GM23338 (cell line): ENCODE measurements at regions not wholly inside any gene's neighbourhood (a gene's known extent, or its start where the extent isn't known, plus 50 kb on each side); places are given as distances from the start of the nearest gene placed in this dataset.

Experiments used
- ATAC-seq: fragments of 200-7000 bp; cut with Tn5 transposase; 3 replicates; pipeline ENCODE4 v1.9.1; 2020
- DNase-seq: peaks from one replicate; pipeline ENCODE4 v3.0.0-alpha.2; 2015; ENCODE audit warnings: low spot score
- H2AFZ ChIP-seq: fragments of 200-600 bp; sonication (generic); 2 replicates; pipeline ENCODE4 v1.8.0; 2016; ENCODE audit warnings: antibody characterized with exemption, mild to moderate bottlenecking, moderate library complexity
- H3F3A ChIP-seq: fragments of 200-600 bp; sonication (generic); replicated peaks from 2 replicates; pipeline ENCODE4 v1.8.0; 2017; ENCODE audit warnings: antibody characterized with exemption, mixed run types, low read depth
- H3K27ac ChIP-seq: fragments of 200-600 bp; sonication (generic); 2 replicates; pipeline ENCODE4 v1.6.1; 2016; ENCODE audit warnings: low read depth
- H3K27me3 ChIP-seq: fragments of 200-600 bp; sonication (generic); 2 replicates; pipeline ENCODE4 v1.8.0; 2016; ENCODE audit warnings: mild to moderate bottlenecking, mixed run types, moderate library complexity; ENCODE audit not compliant: insufficient read depth
- H3K36me3 ChIP-seq: fragments of 200-600 bp; sonication (generic); 2 replicates; pipeline ENCODE4 v1.8.0; 2016; ENCODE audit warnings: mild to moderate bottlenecking; ENCODE audit not compliant: insufficient read depth
- H3K4me1 ChIP-seq: fragments of 200-600 bp; sonication (generic); 2 replicates; pipeline ENCODE4 v1.8.0; 2016; ENCODE audit warnings: mild to moderate bottlenecking, moderate library complexity; ENCODE audit not compliant: insufficient read depth
- H3K4me2 ChIP-seq: fragments of 200-600 bp; sonication (generic); 2 replicates; pipeline ENCODE4 v1.7.1; 2017; ENCODE audit warnings: mixed run types
- H3K4me3 ChIP-seq: fragments of 200-600 bp; sonication (generic); 2 replicates; pipeline ENCODE4 v1.6.1; 2016; ENCODE audit warnings: mixed run types
- H3K79me2 ChIP-seq: fragments of 200-600 bp; sonication (generic); replicated peaks from 2 replicates; pipeline ENCODE4 v1.8.0; 2017; ENCODE audit warnings: mild to moderate bottlenecking; ENCODE audit not compliant: insufficient read depth
- H3K9me2 ChIP-seq: fragments of 200-600 bp; sonication (generic); 2 replicates; pipeline ENCODE4 v1.8.0; 2017; ENCODE audit not compliant: insufficient read depth
- H4K20me1 ChIP-seq: fragments of 200-600 bp; sonication (generic); replicated peaks from 2 replicates; pipeline ENCODE4 v1.8.0; 2017; ENCODE audit warnings: mild to moderate bottlenecking; ENCODE audit not compliant: insufficient read depth
- H3K27ac Mint-ChIP-seq: 2 replicates; pipeline ENCODE4 v1.8.0; 2020; ENCODE audit warnings: inconsistent platforms, mild to moderate bottlenecking, moderate library complexity, mixed read lengths
- H3K27me3 Mint-ChIP-seq: 3 replicates; pipeline ENCODE4 v1.8.0; 2022; ENCODE audit warnings: low read depth, mild to moderate bottlenecking, moderate library complexity, mixed read lengths, inconsistent platforms; ENCODE audit not compliant: insufficient read depth, poor library complexity
- H3K36me3 Mint-ChIP-seq: 3 replicates; pipeline ENCODE4 v1.8.0; 2021; ENCODE audit warnings: low read depth, mild to moderate bottlenecking, inconsistent platforms, moderate library complexity, mixed read lengths
- H3K4me1 Mint-ChIP-seq: 3 replicates; pipeline ENCODE4 v1.8.0; 2020; ENCODE audit warnings: mild to moderate bottlenecking, inconsistent platforms, mixed read lengths
- H3K4me3 Mint-ChIP-seq: 3 replicates; pipeline ENCODE4 v1.8.0; 2021; ENCODE audit warnings: moderate library complexity, mild to moderate bottlenecking, inconsistent platforms, mixed read lengths
- H3K9me3 Mint-ChIP-seq: 3 replicates; pipeline ENCODE4 v1.8.0; 2020; ENCODE audit warnings: moderate library complexity, mild to moderate bottlenecking, inconsistent platforms, mixed read lengths
- CREB1 ChIP-seq: fragments of 250-450 bp; sonication (Bioruptor Pico); IDR thresholded peaks from 2 replicates; pipeline ENCODE4 v1.5.0; 2020; ENCODE audit warnings: low read depth, mild to moderate bottlenecking, moderate library complexity
- CTCF ChIP-seq, 2 experiments: fragments of 200-600 bp in 1 of 2; sonication (generic) in 1 of 2; conservative IDR thresholded peaks; 2 replicates each; pipeline versions ENCODE4 v1.5.1 to v1.6.1; 2016 to 2017; ENCODE audit warnings: antibody characterized with exemption in 2 of 2, low read depth in 2 of 2, mild to moderate bottlenecking in 2 of 2, moderate library complexity in 1 of 2
- EZH2 ChIP-seq: fragments of 200-600 bp; sonication (generic); IDR thresholded peaks from one replicate; pipeline ENCODE4 v1.8.0; 2017; ENCODE audit warnings: antibody characterized with exemption, mild to moderate bottlenecking, low read depth; ENCODE audit not compliant: unreplicated experiment
- JUNB ChIP-seq: IDR thresholded peaks from one replicate; pipeline ENCODE4 v1.6.1; 2016; ENCODE audit warnings: antibody characterized with exemption; ENCODE audit not compliant: unreplicated experiment
- NANOG ChIP-seq: IDR thresholded peaks from 2 replicates; pipeline ENCODE4 v1.6.1; 2016; ENCODE audit warnings: antibody characterized with exemption, borderline replicate concordance
- POLR2AphosphoS5 ChIP-seq: IDR thresholded peaks from 2 replicates; pipeline ENCODE4 v1.6.1; 2016; ENCODE audit warnings: antibody characterized with exemption, low read depth
- ZNF114 ChIP-seq: fragments of 250-450 bp; sonication (Bioruptor Pico); IDR thresholded peaks from 2 replicates; pipeline ENCODE4 v1.5.0; 2020; ENCODE audit warnings: mild to moderate bottlenecking, moderate library complexity
- ZNF331 ChIP-seq: fragments of 250-450 bp; sonication (Bioruptor Pico); IDR thresholded peaks from 2 replicates; pipeline ENCODE4 v1.5.0; 2020; ENCODE audit warnings: low read depth, mild to moderate bottlenecking, moderate library complexity
- TF ChIP-seq, protein P1 (sequence below): IDR thresholded peaks from one replicate; pipeline ENCODE4 v1.6.1; 2018; ENCODE audit warnings: antibody characterized with exemption; ENCODE audit not compliant: unreplicated experiment
- TF ChIP-seq, protein P2 (sequence below): IDR thresholded peaks from 2 replicates; pipeline ENCODE4 v1.6.1; 2016; ENCODE audit warnings: antibody characterized with exemption

DNA sequence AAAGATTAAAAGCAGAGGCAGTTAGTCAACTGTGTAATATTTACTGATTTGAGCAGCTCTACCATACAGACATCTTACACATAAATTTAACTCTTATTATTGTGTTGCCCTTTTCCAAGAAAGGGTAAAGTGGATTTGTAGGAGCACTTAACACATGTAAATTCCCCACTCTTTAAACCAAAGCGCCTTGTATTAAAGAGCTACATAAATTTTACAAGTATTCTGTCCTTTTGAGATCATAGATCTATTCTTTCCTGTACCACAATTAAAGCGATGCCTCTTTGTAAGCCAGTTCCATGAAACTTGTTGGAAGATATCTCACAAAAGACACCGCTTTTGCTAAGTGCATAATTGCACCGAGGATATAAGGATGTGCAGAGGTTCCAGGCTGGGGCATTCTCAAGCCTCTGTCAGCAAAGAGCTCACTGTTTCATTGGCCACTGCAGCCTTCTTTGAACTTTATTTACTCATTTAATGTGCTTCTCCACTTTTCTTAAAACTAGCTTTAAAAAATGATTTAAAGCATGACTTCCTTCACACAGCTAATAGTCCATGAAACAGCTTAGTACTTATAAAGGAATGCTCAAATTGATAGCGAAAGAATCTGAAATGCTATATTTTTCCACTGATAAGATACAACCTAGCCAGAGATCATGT, 520.0 kb upstream of the TCF4 start (continued):
- TF ChIP-seq POLR2AphosphoS5 (no peak), EZH2 (no peak), ZNF331 (CRISPR knock-in tag) (no peak), CTCF (conservative IDR thresholded peaks at IDR 0.05; ENCODE audit: low read depth in 2 of 2) (no peak), ZNF114 (CRISPR knock-in tag) (no peak), CREB1 (no peak), JUNB (no peak), NANOG (no peak)
- TF ChIP-seq, protein P1, sequence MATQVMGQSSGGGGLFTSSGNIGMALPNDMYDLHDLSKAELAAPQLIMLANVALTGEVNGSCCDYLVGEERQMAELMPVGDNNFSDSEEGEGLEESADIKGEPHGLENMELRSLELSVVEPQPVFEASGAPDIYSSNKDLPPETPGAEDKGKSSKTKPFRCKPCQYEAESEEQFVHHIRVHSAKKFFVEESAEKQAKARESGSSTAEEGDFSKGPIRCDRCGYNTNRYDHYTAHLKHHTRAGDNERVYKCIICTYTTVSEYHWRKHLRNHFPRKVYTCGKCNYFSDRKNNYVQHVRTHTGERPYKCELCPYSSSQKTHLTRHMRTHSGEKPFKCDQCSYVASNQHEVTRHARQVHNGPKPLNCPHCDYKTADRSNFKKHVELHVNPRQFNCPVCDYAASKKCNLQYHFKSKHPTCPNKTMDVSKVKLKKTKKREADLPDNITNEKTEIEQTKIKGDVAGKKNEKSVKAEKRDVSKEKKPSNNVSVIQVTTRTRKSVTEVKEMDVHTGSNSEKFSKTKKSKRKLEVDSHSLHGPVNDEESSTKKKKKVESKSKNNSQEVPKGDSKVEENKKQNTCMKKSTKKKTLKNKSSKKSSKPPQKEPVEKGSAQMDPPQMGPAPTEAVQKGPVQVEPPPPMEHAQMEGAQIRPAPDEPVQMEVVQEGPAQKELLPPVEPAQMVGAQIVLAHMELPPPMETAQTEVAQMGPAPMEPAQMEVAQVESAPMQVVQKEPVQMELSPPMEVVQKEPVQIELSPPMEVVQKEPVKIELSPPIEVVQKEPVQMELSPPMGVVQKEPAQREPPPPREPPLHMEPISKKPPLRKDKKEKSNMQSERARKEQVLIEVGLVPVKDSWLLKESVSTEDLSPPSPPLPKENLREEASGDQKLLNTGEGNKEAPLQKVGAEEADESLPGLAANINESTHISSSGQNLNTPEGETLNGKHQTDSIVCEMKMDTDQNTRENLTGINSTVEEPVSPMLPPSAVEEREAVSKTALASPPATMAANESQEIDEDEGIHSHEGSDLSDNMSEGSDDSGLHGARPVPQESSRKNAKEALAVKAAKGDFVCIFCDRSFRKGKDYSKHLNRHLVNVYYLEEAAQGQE, result no peak

- H3K9me3 Mint-ChIP-seq, result peaks cover 22% of the 10 kb centered on the region
- Histone ChIP-seq H2AFZ (no peak overlapping the region), H3K4me3 (no peak overlapping the region), H3K4me1 (no peaks in the 10 kb centered on the region), H4K20me1 (no peaks in the 10 kb centered on the region), H3K36me3 (no peaks in the 10 kb centered on the region), H3K9me2 (no peaks in the 10 kb centered on the region), H3K79me2 (no peaks in the 10 kb centered on the region), H3K4me2 (no peak overlapping the region), H3K27me3 (no peaks in the 10 kb centered on the region), H3F3A (no peaks in the 10 kb centered on the region), H3K27ac (no peak overlapping the region)
- TF ChIP-seq CREB1 (no peak), CTCF (conservative IDR thresholded peaks at IDR 0.05; ENCODE audit: low read depth in 2 of 2) (no peak)
- TF ChIP-seq, protein P2, sequence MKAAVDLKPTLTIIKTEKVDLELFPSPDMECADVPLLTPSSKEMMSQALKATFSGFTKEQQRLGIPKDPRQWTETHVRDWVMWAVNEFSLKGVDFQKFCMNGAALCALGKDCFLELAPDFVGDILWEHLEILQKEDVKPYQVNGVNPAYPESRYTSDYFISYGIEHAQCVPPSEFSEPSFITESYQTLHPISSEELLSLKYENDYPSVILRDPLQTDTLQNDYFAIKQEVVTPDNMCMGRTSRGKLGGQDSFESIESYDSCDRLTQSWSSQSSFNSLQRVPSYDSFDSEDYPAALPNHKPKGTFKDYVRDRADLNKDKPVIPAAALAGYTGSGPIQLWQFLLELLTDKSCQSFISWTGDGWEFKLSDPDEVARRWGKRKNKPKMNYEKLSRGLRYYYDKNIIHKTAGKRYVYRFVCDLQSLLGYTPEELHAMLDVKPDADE, result no peak
- DNase-seq (no peak), ATAC-seq (no peak)
- H3K36me3 Mint-ChIP-seq, result peaks cover 17% of the 10 kb centered on the region
- H3K4me1 Mint-ChIP-seq, result no peaks in the 10 kb centered on the region
- no peak overlapping the region for H3K4me3 Mint-ChIP-seq
- no peak overlapping the region for H3K27ac Mint-ChIP-seq
- peaks cover 3% of the 10 kb centered on the region for H3K27me3 Mint-ChIP-seq
Observed at GRCh38 chr18:56100090-56100722, 512.2 kb upstream of the TCF4 start.
